ENCODE measurements at regions not wholly inside any gene's neighbourhood (a gene's known extent, or its start where the extent isn't known, plus 50 kb on each side); places are given as distances from the start of the nearest gene placed in this dataset.
"Not testable (repeated sequence)": the region's sequence is repeated elsewhere in the genome, so short reads cannot be mapped to it uniquely, and the experiment has no call there.

- DNase-seq, result no peak
These were observed 110.7 kb upstream of the GZMB start for GRCh38 chr14:24744641-24745040.

- DNase-seq, result no peak
These were observed 107.9 kb upstream of the GZMB start for GRCh38 chr14:24741871-24742270.

GRCh38 chr14:24735984-24736630 is 102.1 kb upstream of the GZMB start:
- DNase-seq, result no peak

- DNase-seq, result no peak
These were observed 101.0 kb upstream of the GZMB start for GRCh38 chr14:24734917-24735500.

- DNase-seq, result no peak
These were observed 92.5 kb upstream of the GZMB start for GRCh38 chr14:24726480-24726879.

- no peak for DNase-seq
These were observed 91.3 kb upstream of the GZMB start for GRCh38 chr14:24725311-24725710.

- no peak for DNase-seq
These were observed 87.8 kb upstream of the GZMB start for GRCh38 chr14:24721775-24722174.

- no peak for DNase-seq
These were observed 81.2 kb upstream of the GZMB start for GRCh38 chr14:24715239-24715638.

- DNase-seq, result no peak
These were observed 79.4 kb upstream of the GZMB start for GRCh38 chr14:24713404-24713803.

- DNase-seq, result no peak
These were observed 78.9 kb upstream of the GZMB start for GRCh38 chr14:24712909-24713308.

GRCh38 chr14:24712374-24712773 is 78.4 kb upstream of the GZMB start:
- DNase-seq, result no peak

- peak; percentile 73 for DNase-seq
These were observed 76.6 kb upstream of the GZMB start for GRCh38 chr14:24710403-24711112.

- DNase-seq, result no peak
These were observed 74.7 kb upstream of the GZMB start for GRCh38 chr14:24708684-24709083.

GRCh38 chr14:24706351-24706750 is 72.4 kb upstream of the GZMB start:
- DNase-seq, result no peak

GRCh38 chr14:24705840-24706239 is 71.8 kb upstream of the GZMB start:
- no peak for DNase-seq

- no peak for DNase-seq
These were observed 67.1 kb upstream of the GZMB start for GRCh38 chr14:24701062-24701461.

GRCh38 chr14:24700511-24700910 is 66.5 kb upstream of the GZMB start:
- DNase-seq, result no peak

GRCh38 chr14:24699052-24699451 is 65.1 kb upstream of the GZMB start:
- no peak for DNase-seq

- DNase-seq, result not testable (repeated sequence)
These were observed 62.4 kb upstream of the GZMB start for GRCh38 chr14:24696280-24696920.

GRCh38 chr14:24695265-24696241 is 61.6 kb upstream of the GZMB start:
- DNase-seq, result peak in 1 of 2 experiments; percentile 31

- no peak for DNase-seq
These were observed 60.7 kb upstream of the GZMB start for GRCh38 chr14:24694680-24695079.

GRCh38 chr14:24693983-24694382 is 60.0 kb upstream of the GZMB start:
- DNase-seq, result no peak

GRCh38 chr14:24693353-24693737 is 59.4 kb upstream of the GZMB start:
- no peak for DNase-seq

Data from activated T-cell treated with anti-CD3 and anti-CD28 coated beads, Interleukin-2, amount 50 U/mL, for 48 hours (primary cell).